HG02678 (cell line): ENCODE measurements at regions not wholly inside any gene's neighbourhood (a gene's known extent, or its start where the extent isn't known, plus 50 kb on each side); places are given as distances from the start of the nearest gene placed in this dataset.

Source experiments
- ATAC-seq: cut with Tn5 transposase; IDR thresholded peaks from one replicate; pipeline ENCODE4 v1.9.1; 2021; ENCODE audit warnings: mild to moderate bottlenecking, moderate library complexity; ENCODE audit not compliant: unreplicated experiment

GRCh38 chr7:68671046-68671445, 927.2 kb upstream of the AUTS2 start:
- no peak for ATAC-seq

- no peak for ATAC-seq
Measured at GRCh38 chr7:68671671-68672070, 926.6 kb upstream of the AUTS2 start.

- no peak for ATAC-seq
Measured at GRCh38 chr7:68674826-68675225, 923.4 kb upstream of the AUTS2 start.

- ATAC-seq, result no peak
Measured at GRCh38 chr7:68676813-68677535, 921.3 kb upstream of the AUTS2 start.

- ATAC-seq, result no peak
Measured at GRCh38 chr7:68678196-68678595, 920.1 kb upstream of the AUTS2 start.

GRCh38 chr7:68679459-68680234, 918.6 kb upstream of the AUTS2 start:
- no peak for ATAC-seq

GRCh38 chr7:68680235-68680872, 917.9 kb upstream of the AUTS2 start:
- ATAC-seq, result no peak

GRCh38 chr7:68682910-68683309, 915.4 kb upstream of the AUTS2 start:
- ATAC-seq, result no peak

- ATAC-seq, result no peak
Measured at GRCh38 chr7:68684246-68684839, 913.9 kb upstream of the AUTS2 start.

GRCh38 chr7:68684996-68685395, 913.3 kb upstream of the AUTS2 start:
- ATAC-seq, result no peak

GRCh38 chr7:68688416-68689086, 909.7 kb upstream of the AUTS2 start:
- no peak for ATAC-seq

GRCh38 chr7:68689087-68689433, 909.2 kb upstream of the AUTS2 start:
- no peak for ATAC-seq

- no peak for ATAC-seq
Measured at GRCh38 chr7:68691261-68692216, 906.7 kb upstream of the AUTS2 start.

- ATAC-seq, result no peak
Measured at GRCh38 chr7:68692511-68692910, 905.8 kb upstream of the AUTS2 start.

GRCh38 chr7:68694656-68695055, 903.6 kb upstream of the AUTS2 start:
- no peak for ATAC-seq

GRCh38 chr7:68697796-68698280, 900.4 kb upstream of the AUTS2 start:
- ATAC-seq, result no peak

- ATAC-seq, result no peak
Measured at GRCh38 chr7:68699090-68699711, 899.1 kb upstream of the AUTS2 start.

GRCh38 chr7:68700414-68700813, 897.9 kb upstream of the AUTS2 start:
- no peak for ATAC-seq

- ATAC-seq, result no peak
Measured at GRCh38 chr7:68706291-68706690, 892.0 kb upstream of the AUTS2 start.
